Effector memory CD8-positive, alpha-beta T cell (primary cell): ENCODE measurements at regions not wholly inside any gene's neighbourhood (a gene's known extent, or its start where the extent isn't known, plus 50 kb on each side); places are given as distances from the start of the nearest gene placed in this dataset.

Source experiments
- ATAC-seq: fragments of 150-1000 bp; cut with Tn5 transposase; replicated peaks from 2 replicates; pipeline ENCODE4 v1.10.0; 2021; ENCODE audit warnings: mild to moderate bottlenecking, moderate library complexity
- DNase-seq, 3 experiments: peaks; one replicate each; pipeline ENCODE4 v3.0.0; 2021
- H3K27ac Mint-ChIP-seq, 2 donors: one replicate each; pipeline ENCODE4 v1.8.0; 2022; ENCODE audit warnings: mild to moderate bottlenecking in 2 of 2, mixed read lengths in 2 of 2, moderate library complexity in 2 of 2
- H3K27me3 Mint-ChIP-seq, 2 donors: one replicate each; pipeline ENCODE4 v1.8.0; 2022; ENCODE audit warnings: mixed read lengths in 2 of 2
- H3K36me3 Mint-ChIP-seq: one replicate; pipeline ENCODE4 v1.8.0; 2022; ENCODE audit warnings: mild to moderate bottlenecking, moderate library complexity, mixed read lengths; ENCODE audit not compliant: insufficient read depth
- H3K4me1 Mint-ChIP-seq, 2 donors: one replicate each; pipeline ENCODE4 v1.8.0; 2022; ENCODE audit warnings: low read depth in 2 of 2, mixed read lengths in 2 of 2
- H3K4me3 Mint-ChIP-seq, 2 donors: one replicate each; pipeline ENCODE4 v1.8.0; 2022; ENCODE audit warnings: mild to moderate bottlenecking in 2 of 2, mixed read lengths in 2 of 2, moderate library complexity in 2 of 2
- H3K9me3 Mint-ChIP-seq, 2 donors: one replicate each; pipeline ENCODE4 v1.8.0; 2022; ENCODE audit warnings: mixed read lengths in 2 of 2

DNA sequence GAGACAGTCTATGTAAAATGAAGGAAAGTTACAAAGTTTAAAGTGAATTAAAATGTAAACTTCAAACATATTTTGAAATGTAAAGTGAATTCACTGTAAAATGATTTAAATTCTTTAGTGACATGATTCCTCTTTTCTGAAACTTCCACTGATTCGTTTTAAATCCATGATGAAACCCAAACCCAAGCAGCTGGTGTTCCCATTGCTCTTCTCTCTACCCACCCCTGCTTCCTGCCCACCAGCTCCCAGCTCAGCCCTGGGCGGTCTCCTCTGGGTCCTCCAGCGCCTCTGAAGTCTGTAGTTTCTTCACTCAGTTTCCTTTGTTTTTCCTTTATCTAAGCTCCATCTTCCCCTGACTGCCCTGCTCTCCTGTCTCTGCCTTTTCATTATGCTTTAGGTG is 175.9 kb downstream of the SNX10 start:
- DNase-seq (no peak), ATAC-seq (no peak)
- Mint-ChIP-seq H3K9me3 (no peaks in the 10 kb centered on the region), H3K27ac (no peak overlapping the region), H3K4me1 (no peaks in the 10 kb centered on the region), H3K36me3 (no peaks in the 10 kb centered on the region), H3K27me3 (peaks cover 5 to 17% of the 10 kb centered on the region in 2 donors), H3K4me3 (no peak overlapping the region)

DNA sequence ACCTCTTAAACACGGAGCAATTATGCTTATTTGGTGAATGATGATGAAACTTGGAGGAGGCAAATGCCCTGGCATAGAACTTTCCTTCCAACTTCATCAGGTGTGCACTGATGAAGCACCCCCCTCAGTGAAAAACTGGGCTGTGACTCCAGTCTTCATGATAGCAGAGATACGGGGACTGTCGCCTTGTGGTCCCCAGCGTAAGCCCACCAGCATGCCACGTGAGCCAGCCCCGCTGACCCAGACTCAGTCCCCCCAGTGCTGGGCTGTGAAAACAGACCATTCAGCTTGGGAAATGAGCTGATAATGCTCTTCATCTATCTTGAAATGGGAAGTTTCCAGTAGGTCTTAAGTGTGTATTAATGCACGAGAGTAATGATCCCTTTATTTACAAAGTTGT is 177.0 kb downstream of the SNX10 start:
- peaks cover 6 to 28% of the 10 kb centered on the region in 2 donors for H3K27me3 Mint-ChIP-seq
- H3K9me3 Mint-ChIP-seq, result no peaks in the 10 kb centered on the region
- DNase-seq (no peak), ATAC-seq (no peak)
- H3K4me1 Mint-ChIP-seq, result no peaks in the 10 kb centered on the region
- H3K4me3 Mint-ChIP-seq, result no peak overlapping the region
- H3K36me3 Mint-ChIP-seq, result no peaks in the 10 kb centered on the region
- no peak overlapping the region for H3K27ac Mint-ChIP-seq

DNA sequence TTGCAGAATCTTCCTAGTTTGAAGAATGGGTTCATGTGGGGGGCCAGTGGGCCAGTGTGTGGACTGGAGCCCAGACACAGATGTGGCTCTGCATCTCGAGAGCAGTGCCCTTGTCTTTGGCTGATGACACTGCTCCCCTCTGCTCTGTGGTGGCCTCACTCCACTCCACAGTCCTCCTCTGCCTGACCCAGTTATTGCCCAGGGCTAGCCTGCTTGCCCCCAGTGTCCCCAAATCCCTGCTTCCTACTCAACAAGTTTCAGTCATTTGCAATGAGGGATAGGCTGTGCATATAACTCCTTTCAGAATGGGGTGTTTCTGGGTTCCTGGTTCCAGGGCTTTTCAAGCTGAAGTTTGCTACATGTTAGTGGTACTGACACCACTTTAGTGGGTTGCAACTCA is 177.5 kb downstream of the SNX10 start:
- Mint-ChIP-seq H3K9me3 (no peaks in the 10 kb centered on the region), H3K4me3 (no peak overlapping the region), H3K36me3 (no peaks in the 10 kb centered on the region), H3K27me3 (peaks cover 11 to 33% of the 10 kb centered on the region in 2 donors), H3K4me1 (no peaks in the 10 kb centered on the region), H3K27ac (no peak overlapping the region)
- no peak for DNase-seq
- ATAC-seq, result no peak

DNA sequence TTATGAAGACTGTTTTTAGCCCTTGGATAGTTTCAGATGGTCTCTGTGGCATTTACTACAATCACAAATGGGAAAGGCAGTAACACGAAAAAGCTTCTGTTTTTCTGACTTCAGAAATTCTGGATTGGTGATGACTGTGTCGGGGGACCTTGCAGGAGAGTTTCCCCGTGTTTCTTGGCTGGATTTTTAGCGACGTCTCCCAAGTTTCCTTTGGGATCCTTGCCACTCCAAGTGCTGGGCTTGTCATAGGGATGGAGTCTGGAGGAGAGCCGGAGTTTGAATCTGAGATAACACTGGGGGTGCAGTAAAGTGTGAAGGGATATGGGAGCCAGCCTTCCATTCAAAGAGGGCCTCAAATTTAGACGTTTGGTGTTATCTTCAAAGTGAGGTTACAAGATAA is 179.0 kb downstream of the SNX10 start:
- Mint-ChIP-seq H3K9me3 (no peaks in the 10 kb centered on the region), H3K36me3 (no peaks in the 10 kb centered on the region), H3K27ac (no peak overlapping the region), H3K4me1 (no peaks in the 10 kb centered on the region), H3K4me3 (no peak overlapping the region), H3K27me3 (peaks cover 16 to 37% of the 10 kb centered on the region in 2 donors)
- DNase-seq, result no peak
- no peak for ATAC-seq

DNA sequence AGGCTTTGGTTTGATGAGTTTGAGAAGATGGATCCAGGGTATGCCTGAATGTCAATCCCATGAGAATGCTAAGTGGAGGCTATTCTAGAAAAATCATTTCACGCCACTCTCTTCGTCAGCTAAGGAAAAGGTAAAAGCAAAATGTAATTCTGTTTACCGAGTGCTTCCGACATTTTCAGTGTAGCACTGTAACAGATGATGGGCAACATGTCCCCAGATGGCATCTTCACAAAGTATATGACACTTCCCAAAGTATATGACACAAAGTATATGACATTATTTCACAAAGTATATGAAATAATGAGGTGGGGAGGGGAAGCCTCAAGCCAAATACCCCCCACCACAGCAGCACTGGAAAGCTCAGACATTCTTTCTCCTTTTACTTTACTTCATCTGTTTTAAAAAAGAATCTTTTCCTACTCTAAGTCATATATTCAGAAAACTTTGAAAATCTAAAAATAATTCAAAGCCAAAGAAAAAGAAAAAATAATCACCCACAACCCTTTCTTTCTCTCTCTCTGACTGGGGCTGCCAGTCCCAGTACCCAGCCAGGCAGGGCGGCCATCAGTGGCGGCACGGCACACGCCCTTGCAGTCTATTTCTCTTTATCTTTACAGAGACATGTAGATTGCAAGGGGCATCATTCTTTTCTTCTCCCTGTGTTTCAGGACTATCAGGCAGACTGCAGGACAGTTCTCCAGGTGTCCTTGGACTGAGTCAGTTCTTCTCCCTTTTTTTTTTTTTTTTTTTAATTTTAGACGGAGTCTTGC is 179.8 kb downstream of the SNX10 start:
- H3K27me3 Mint-ChIP-seq, result peaks cover 21 to 44% of the 10 kb centered on the region in 2 donors
- no peak overlapping the region for H3K4me3 Mint-ChIP-seq
- no peaks in the 10 kb centered on the region for H3K9me3 Mint-ChIP-seq
- ATAC-seq (no peak), DNase-seq (no peak)
- H3K27ac Mint-ChIP-seq, result no peak overlapping the region
- no peaks in the 10 kb centered on the region for H3K36me3 Mint-ChIP-seq
- H3K4me1 Mint-ChIP-seq, result no peaks in the 10 kb centered on the region

DNA sequence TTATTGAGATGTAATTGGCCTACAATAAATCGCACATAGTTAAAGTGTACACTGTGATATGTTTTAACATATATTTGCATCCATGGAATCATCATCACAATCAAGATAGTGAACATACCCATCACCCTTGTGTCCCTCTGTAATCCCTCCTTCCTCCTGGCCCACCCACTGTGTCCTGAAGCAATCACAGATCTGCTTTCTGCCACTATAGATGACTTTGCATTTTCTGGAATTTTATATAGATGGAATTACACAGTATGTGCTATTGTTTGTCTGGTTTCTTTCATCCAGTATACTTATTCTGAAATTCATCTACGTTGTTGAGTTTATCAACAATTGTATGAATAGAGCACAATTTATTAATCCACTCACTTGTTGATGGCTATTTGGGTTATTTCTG is 181.3 kb downstream of the SNX10 start:
- DNase-seq (no peak), ATAC-seq (no peak)
- no peaks in the 10 kb centered on the region for H3K9me3 Mint-ChIP-seq
- H3K36me3 Mint-ChIP-seq, result no peaks in the 10 kb centered on the region
- no peak overlapping the region for H3K4me3 Mint-ChIP-seq
- H3K27ac Mint-ChIP-seq, result no peak overlapping the region
- peaks cover 28 to 57% of the 10 kb centered on the region in 2 donors for H3K27me3 Mint-ChIP-seq
- H3K4me1 Mint-ChIP-seq, result no peaks in the 10 kb centered on the region

DNA sequence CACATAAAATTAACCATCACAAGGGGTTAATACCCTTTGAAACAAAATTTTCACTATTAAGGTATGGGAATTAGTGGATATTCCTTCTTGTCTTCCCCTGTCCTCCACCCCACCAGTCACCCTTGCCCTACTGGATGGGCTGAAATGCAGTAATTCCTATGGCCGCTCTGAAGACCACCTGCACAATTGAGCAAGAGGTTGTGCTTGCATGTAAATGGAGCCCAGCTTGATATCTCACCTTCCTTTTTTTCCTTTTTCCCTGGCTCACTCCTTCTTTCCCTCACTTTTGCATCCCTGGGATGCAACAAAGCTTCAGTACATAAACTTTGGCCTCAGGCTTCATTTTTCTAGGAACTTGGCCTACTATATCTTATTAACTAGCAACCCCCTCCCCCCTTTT is 184.6 kb downstream of the SNX10 start:
- ATAC-seq, result no peak
- no peak overlapping the region for H3K4me3 Mint-ChIP-seq
- no peaks in the 10 kb centered on the region for H3K4me1 Mint-ChIP-seq
- H3K9me3 Mint-ChIP-seq, result no peaks in the 10 kb centered on the region
- H3K27ac Mint-ChIP-seq, result no peak overlapping the region
- H3K27me3 Mint-ChIP-seq, result peaks cover 37 to 77% of the 10 kb centered on the region in 2 donors
- no peaks in the 10 kb centered on the region for H3K36me3 Mint-ChIP-seq
- no peak for DNase-seq

DNA sequence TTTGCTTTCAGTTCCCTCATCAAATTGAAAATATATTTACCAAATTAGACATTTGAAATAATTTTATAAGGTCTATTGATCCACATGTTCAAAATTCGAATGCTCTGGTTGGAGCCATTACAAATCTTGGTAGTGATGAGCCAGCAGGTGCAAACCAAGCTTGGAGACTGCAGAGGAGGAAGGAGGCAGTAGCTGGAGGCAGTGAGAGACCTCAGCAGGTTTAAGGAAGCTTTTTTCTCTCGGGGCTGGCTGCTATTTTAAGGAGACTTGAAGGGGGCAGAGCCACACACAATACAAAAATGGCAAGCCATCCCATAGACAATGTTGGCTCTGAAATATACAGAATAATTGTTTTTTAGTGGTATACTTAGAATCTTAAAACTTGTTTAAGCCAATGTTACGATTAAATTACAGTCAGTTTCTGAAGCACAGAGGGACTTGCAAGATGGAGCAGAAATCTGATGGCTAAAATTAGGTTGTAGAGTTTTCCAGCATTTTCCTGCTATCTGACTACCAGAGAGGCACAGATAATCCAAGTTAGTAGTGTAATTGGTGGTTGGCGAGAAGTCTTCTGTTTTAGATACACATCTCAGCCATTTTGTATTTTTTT is 185.8 kb downstream of the SNX10 start:
- Mint-ChIP-seq H3K36me3 (no peaks in the 10 kb centered on the region), H3K27me3 (peaks cover 38 to 79% of the 10 kb centered on the region in 2 donors), H3K4me1 (no peaks in the 10 kb centered on the region), H3K4me3 (no peak overlapping the region), H3K27ac (peak overlapping the region in 1 of 2 donors; percentile 41), H3K9me3 (no peaks in the 10 kb centered on the region)
- DNase-seq (no peak), ATAC-seq (no peak)

DNA sequence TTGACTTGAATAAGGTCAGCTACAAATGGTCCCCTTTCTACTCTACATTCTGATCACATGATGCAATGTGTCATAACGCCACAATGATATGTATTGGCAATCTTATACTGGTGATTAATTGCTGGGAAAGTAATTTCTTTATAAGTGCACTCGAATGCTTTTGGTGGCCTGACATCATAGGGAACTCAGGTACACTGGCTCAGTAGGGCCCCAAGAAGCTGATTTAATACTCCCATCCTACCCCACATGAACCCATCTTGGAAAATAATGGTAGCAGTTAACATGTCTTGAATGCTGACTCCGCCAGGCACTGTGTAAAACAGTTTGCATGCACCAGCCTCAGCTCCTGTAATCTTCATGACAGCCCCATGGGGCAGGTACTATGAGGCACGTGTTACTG is 186.9 kb downstream of the SNX10 start:
- H3K27ac Mint-ChIP-seq, result no peak overlapping the region
- DNase-seq (no peak), ATAC-seq (no peak)
- H3K9me3 Mint-ChIP-seq, result no peaks in the 10 kb centered on the region
- H3K4me3 Mint-ChIP-seq, result no peak overlapping the region
- H3K36me3 Mint-ChIP-seq, result no peaks in the 10 kb centered on the region
- H3K4me1 Mint-ChIP-seq, result no peaks in the 10 kb centered on the region
- H3K27me3 Mint-ChIP-seq, result peaks cover 42 to 80% of the 10 kb centered on the region in 2 donors

DNA sequence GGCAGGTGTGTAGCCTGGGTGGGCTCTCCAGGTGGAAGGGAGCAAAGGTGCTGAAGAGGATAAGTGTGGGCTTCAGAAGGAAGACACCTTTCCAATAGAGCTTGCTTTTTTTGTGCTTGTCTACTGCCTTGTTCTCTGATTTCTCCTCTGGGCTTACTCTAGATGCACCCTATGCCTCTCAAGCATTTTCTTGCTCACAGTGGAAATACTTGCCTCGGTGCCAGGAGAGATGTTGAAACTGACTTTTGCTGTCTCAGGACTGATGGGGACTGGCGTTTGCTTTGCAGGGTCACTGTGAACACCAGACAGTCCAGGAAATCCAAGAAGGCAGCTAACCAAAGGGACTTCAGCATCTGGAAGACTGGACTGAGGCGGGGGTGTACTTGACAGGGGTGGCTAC is 187.9 kb downstream of the SNX10 start:
- H3K27me3 Mint-ChIP-seq, result peaks cover 41 to 80% of the 10 kb centered on the region in 2 donors
- no peaks in the 10 kb centered on the region for H3K36me3 Mint-ChIP-seq
- DNase-seq (no peak), ATAC-seq (no peak)
- H3K27ac Mint-ChIP-seq, result no peak overlapping the region
- H3K4me1 Mint-ChIP-seq, result no peaks in the 10 kb centered on the region
- no peaks in the 10 kb centered on the region for H3K9me3 Mint-ChIP-seq
- no peak overlapping the region for H3K4me3 Mint-ChIP-seq

DNA sequence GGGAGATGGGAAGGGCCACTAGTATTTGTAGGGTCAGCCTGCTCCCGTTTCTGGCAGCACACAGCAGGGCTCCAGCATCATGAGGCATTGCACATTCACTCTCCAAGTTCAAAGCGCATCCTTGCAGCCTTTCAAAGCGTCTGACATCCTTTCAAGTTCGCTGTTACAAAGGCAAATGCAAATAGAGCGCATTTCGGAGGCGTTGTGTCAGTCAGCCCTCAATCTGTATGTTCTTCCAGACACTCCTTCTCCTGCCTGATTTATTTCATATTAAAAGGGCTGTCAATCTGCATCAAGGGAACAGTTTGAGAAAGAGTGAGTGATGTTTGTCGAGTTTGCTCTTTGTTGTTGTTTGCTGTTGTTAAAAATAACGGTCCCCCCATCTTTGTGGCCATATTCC is 188.5 kb downstream of the SNX10 start:
- Mint-ChIP-seq H3K36me3 (no peaks in the 10 kb centered on the region), H3K27ac (no peak overlapping the region), H3K4me1 (no peaks in the 10 kb centered on the region), H3K27me3 (peaks cover 40 to 86% of the 10 kb centered on the region in 2 donors), H3K9me3 (no peaks in the 10 kb centered on the region), H3K4me3 (no peak overlapping the region)
- ATAC-seq (no peak), DNase-seq (no peak)

DNA sequence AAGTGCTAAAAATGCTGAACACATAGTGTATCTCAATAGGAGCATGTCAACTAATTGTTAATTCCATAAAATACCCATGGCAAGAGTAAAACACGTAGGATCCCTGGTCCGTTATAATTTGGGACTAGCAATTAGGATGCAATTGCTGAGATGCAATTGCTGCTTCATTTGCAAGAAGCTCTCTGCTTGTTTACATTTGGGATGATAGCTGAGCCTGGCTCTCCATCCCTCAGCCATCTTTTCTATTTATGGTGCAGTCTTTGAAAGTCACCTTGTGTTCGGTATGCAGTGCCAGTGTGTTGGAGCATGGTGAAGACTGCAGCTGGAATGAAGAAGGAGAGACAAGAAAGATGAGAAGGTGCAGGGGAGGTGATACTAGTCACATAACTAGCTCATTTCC is 191.3 kb downstream of the SNX10 start:
- no peak for DNase-seq
- no peak for ATAC-seq
- H3K9me3 Mint-ChIP-seq, result no peaks in the 10 kb centered on the region
- H3K27me3 Mint-ChIP-seq, result peaks cover 35 to 75% of the 10 kb centered on the region in 2 donors
- no peaks in the 10 kb centered on the region for H3K36me3 Mint-ChIP-seq
- no peak overlapping the region for H3K4me3 Mint-ChIP-seq
- no peaks in the 10 kb centered on the region for H3K4me1 Mint-ChIP-seq
- H3K27ac Mint-ChIP-seq, result no peak overlapping the region

DNA sequence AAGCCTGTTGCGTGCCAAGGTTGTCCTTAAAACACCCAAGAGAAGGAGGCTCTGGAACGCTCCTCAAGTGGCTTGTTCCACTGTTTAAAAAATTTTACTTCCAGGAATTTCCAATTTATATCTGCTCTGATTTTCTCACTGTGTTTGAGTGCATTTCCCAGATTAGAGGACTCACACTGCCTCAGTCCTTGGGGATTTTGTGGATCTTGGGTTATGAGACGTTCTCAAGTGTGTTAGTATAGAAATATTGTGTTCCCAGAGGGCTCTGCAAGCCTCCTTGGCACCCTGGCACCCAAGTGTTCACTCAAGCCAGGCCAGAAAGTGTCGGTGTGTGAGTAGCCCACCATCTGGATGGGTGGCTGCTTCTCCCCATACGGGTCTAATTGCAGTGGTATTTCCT is 192.2 kb downstream of the SNX10 start:
- Mint-ChIP-seq H3K27me3 (peaks cover 45 to 80% of the 10 kb centered on the region in 2 donors), H3K4me1 (no peaks in the 10 kb centered on the region), H3K9me3 (no peaks in the 10 kb centered on the region), H3K27ac (no peak overlapping the region), H3K4me3 (no peak overlapping the region), H3K36me3 (no peaks in the 10 kb centered on the region)
- no peak for ATAC-seq
- DNase-seq, result no peak

DNA sequence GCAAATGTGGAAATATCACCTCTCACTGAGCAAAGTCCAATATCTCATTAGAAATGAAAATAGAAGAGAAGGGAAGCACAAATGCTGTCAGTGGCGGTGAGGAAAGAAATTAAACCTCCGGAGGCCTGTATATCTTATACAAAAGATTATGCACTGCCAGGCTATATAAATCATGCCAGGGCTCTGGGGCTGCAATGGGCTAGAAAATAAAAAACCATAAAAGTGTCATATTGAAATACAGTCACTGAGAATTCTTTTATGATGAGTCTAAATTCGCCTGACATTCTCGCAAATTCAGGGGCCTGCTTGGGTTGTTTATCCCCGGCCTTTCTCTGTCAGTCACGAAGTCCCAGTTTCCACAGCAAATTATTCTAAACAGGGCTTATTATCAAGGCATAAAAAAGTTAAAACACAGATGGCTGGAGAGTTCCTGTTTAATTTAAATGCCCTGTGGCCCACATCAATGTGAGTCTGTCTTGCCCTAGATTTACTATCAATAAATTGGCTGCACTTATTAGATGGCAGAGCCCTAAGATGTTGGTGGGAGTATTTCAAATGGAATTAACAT is 193.8 kb downstream of the SNX10 start:
- Mint-ChIP-seq H3K9me3 (no peaks in the 10 kb centered on the region), H3K27ac (no peak overlapping the region), H3K36me3 (no peaks in the 10 kb centered on the region), H3K4me3 (no peak overlapping the region), H3K4me1 (no peaks in the 10 kb centered on the region), H3K27me3 (peaks cover 49 to 79% of the 10 kb centered on the region in 2 donors)
- ATAC-seq (no peak), DNase-seq (no peak)
